Trophoblast cell (in vitro differentiated cells and primary cell): ENCODE measurements at regions not wholly inside any gene's neighbourhood (a gene's known extent, or its start where the extent isn't known, plus 50 kb on each side); places are given as distances from the start of the nearest gene placed in this dataset.

Experiments used
- DNase-seq, 2 donors: peaks; one replicate each; pipeline ENCODE4 v3.0.0-alpha.2; 2016
- H2AFZ ChIP-seq: 2 replicates; pipeline ENCODE4 v1.6.1; 2013; ENCODE audit warnings: low read length, moderate library complexity, mild to moderate bottlenecking; ENCODE audit not compliant: insufficient read depth, poor library complexity
- H2AK5ac ChIP-seq: 2 replicates; pipeline ENCODE4 v1.6.1; 2013; ENCODE audit warnings: mild to moderate bottlenecking, low read length
- H2BK120ac ChIP-seq: 2 replicates; pipeline ENCODE4 v1.6.1; 2013; ENCODE audit warnings: low read length, mild to moderate bottlenecking, moderate library complexity; ENCODE audit not compliant: insufficient read depth, poor library complexity
- H2BK12ac ChIP-seq: 2 replicates; pipeline ENCODE4 v1.6.1; 2013; ENCODE audit warnings: mild to moderate bottlenecking, low read length, moderate library complexity
- H2BK5ac ChIP-seq: 2 replicates; pipeline ENCODE4 v1.6.1; 2013; ENCODE audit warnings: low read length, low read depth, moderate library complexity, mild to moderate bottlenecking; ENCODE audit not compliant: poor library complexity
- H3K14ac ChIP-seq: 2 replicates; pipeline ENCODE4 v1.6.1; 2013; ENCODE audit warnings: mild to moderate bottlenecking, low read length
- H3K18ac ChIP-seq: 2 replicates; pipeline ENCODE4 v1.6.1; 2013; ENCODE audit warnings: mild to moderate bottlenecking, low read length
- H3K23ac ChIP-seq: 2 replicates; pipeline ENCODE4 v1.6.1; 2013; ENCODE audit warnings: low read length
- H3K27ac ChIP-seq: 2 replicates; pipeline ENCODE4 v1.5.1; 2013; ENCODE audit warnings: low read depth, mild to moderate bottlenecking, inconsistent platforms, low read length, moderate library complexity
- H3K27me3 ChIP-seq: 2 replicates; pipeline ENCODE4 v1.6.1; 2013; ENCODE audit warnings: inconsistent platforms, mild to moderate bottlenecking, low read length, moderate library complexity; ENCODE audit not compliant: insufficient read depth
- H3K36me3 ChIP-seq, 2 experiments: 1 replicate in 1 of 2; 2 replicates in 1 of 2; pipeline ENCODE4 v1.6.1; 2013; ENCODE audit warnings: low read length in 2 of 2, mild to moderate bottlenecking in 2 of 2, moderate library complexity in 1 of 2; ENCODE audit not compliant: insufficient read depth in 2 of 2, control insufficient read depth in 1 of 2
- H3K4ac ChIP-seq: 2 replicates; pipeline ENCODE4 v1.6.1; 2013; ENCODE audit warnings: low read depth, mild to moderate bottlenecking, low read length, moderate library complexity
- H3K4me1 ChIP-seq, 2 experiments: 1 replicate in 1 of 2; 2 replicates in 1 of 2; pipeline ENCODE4 v1.6.1; 2013; ENCODE audit warnings: low read length in 2 of 2, mild to moderate bottlenecking in 2 of 2, moderate library complexity in 1 of 2; ENCODE audit not compliant: insufficient read depth in 2 of 2, control insufficient read depth in 1 of 2
- H3K4me2 ChIP-seq: 2 replicates; pipeline ENCODE4 v1.6.1; 2013; ENCODE audit warnings: inconsistent platforms, mild to moderate bottlenecking, low read length, moderate library complexity
- H3K4me3 ChIP-seq: 2 replicates; pipeline ENCODE4 v1.5.1; 2013; ENCODE audit warnings: mild to moderate bottlenecking, low read depth, low read length, inconsistent platforms
- H3K79me1 ChIP-seq: one replicate; pipeline ENCODE4 v1.6.1; 2013; ENCODE audit warnings: low read length
- H3K79me2 ChIP-seq: 2 replicates; pipeline ENCODE4 v1.6.1; 2013; ENCODE audit warnings: low read length, mild to moderate bottlenecking; ENCODE audit not compliant: control insufficient read depth, insufficient read depth, poor library complexity
- H3K9ac ChIP-seq: 2 replicates; pipeline ENCODE4 v1.6.1; 2013; ENCODE audit warnings: mild to moderate bottlenecking, low read length
- H3K9me3 ChIP-seq: 2 replicates; pipeline ENCODE4 v1.6.1; 2013; ENCODE audit warnings: low read depth, mild to moderate bottlenecking, control low read depth, inconsistent platforms, low read length; ENCODE audit not compliant: insufficient read depth
- H4K12ac ChIP-seq: 2 replicates; pipeline ENCODE4 v1.6.1; 2013; ENCODE audit warnings: low read depth, mild to moderate bottlenecking, low read length, moderate library complexity
- H4K8ac ChIP-seq: 2 replicates; pipeline ENCODE4 v1.6.1; 2013; ENCODE audit warnings: low read depth, mild to moderate bottlenecking, low read length, moderate library complexity
- H4K91ac ChIP-seq: one replicate; pipeline ENCODE4 v1.6.1; 2013; ENCODE audit warnings: low read depth, mild to moderate bottlenecking, low read length, moderate library complexity
- WGBS: extraction: QIAGEN DNeasy Blood & Tissue Kit; methylation state at CpG from one replicate; pipeline ENCODE4 v1.1.7; 2013; ENCODE audit warnings: missing lambda C conversion rate; ENCODE audit not compliant: insufficient read length, insufficient coverage; ENCODE audit errors: extremely low coverage; 5-methylcytosine and 5-hydroxymethylcytosine counted together

DNA sequence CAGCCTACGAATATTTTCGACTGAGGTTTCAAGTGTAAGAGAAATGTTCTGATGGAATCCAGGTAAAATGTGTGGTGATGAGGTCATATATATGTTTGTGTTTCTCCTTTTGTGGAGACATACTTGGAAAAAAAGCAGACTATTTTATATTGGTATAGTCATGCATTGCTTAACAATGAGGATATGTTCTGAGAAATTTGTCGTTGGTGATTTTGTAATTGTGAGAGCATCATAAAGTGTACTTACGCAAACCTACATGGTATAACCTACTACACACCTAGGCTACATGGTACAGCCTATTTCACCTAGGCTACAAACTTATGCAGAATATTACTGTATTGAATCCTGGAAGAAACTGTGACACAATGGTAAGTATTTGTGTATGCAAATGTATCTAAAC is 1849.9 kb upstream of the CELF4 start:
- H3K9ac ChIP-seq = no peak overlapping the region
- H3K36me3 ChIP-seq = no peaks in the 10 kb centered on the region
- no peak overlapping the region for H3K23ac ChIP-seq
- no peak overlapping the region for H2AFZ ChIP-seq
- no peak overlapping the region for H4K91ac ChIP-seq
- no peak overlapping the region for H2BK120ac ChIP-seq
- no peak overlapping the region for H2AK5ac ChIP-seq
- H3K27me3 ChIP-seq = no peaks in the 10 kb centered on the region
- no peak overlapping the region for H2BK12ac ChIP-seq
- DNase-seq = no peak
- H3K14ac ChIP-seq = no peak overlapping the region
- no peaks in the 10 kb centered on the region for H3K79me1 ChIP-seq
- no peaks in the 10 kb centered on the region for H3K4me1 ChIP-seq
- no peak overlapping the region for H3K4me2 ChIP-seq
- no peak overlapping the region for H3K4me3 ChIP-seq
- H3K4ac ChIP-seq = no peak overlapping the region
- H4K8ac ChIP-seq = no peak overlapping the region
- no peak overlapping the region for H4K12ac ChIP-seq
- no peaks in the 10 kb centered on the region for H3K9me3 ChIP-seq
- H3K18ac ChIP-seq = no peak overlapping the region
- no peak overlapping the region for H3K27ac ChIP-seq
- H2BK5ac ChIP-seq = no peak overlapping the region
- no CpG with 5 or more reads among the region's 4 CpGs for WGBS
- no peaks in the 10 kb centered on the region for H3K79me2 ChIP-seq

DNA sequence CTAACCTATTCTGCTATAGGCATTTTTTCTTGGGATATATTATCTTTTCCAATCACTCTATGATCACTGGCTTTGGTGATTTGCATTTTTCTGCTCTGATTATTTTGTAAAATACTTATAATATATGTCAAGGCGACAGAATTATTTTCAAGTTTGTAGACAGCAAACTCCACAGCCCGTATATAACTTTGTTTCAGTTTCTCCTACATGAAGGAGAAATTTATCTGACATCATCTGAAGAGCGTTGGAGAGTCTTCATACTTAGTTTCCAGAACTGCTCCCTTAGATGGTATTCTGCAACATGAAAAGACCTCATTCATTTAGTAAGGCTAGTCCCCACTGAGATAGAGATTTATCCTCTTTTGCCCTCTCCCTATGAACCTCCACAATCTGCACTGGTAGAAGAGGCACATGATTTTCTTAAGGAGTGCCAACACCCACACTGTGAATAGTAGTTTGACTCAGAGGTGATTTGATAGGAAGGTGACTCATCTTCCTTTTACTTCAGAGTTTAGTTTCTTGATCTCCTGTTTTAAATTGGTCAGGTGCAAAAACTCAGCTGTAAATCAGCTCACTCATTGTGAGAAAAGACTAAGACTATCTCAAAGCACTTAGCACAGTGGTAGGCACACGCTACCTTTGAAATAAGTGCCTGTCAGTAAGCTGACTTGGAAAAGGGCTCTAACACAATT is 1848.6 kb upstream of the CELF4 start:
- H2AFZ ChIP-seq = no peak overlapping the region
- H3K27me3 ChIP-seq = no peaks in the 10 kb centered on the region
- no peak overlapping the region for H2AK5ac ChIP-seq
- WGBS = no CpG with 5 or more reads among the region's 4 CpGs
- no peak overlapping the region for H4K8ac ChIP-seq
- no peak overlapping the region for H3K4me3 ChIP-seq
- H3K9me3 ChIP-seq = no peaks in the 10 kb centered on the region
- H3K18ac ChIP-seq = no peak overlapping the region
- no peak overlapping the region for H3K23ac ChIP-seq
- H3K4me2 ChIP-seq = no peak overlapping the region
- H3K79me1 ChIP-seq = no peaks in the 10 kb centered on the region
- no peak overlapping the region for H2BK12ac ChIP-seq
- no peak overlapping the region for H4K12ac ChIP-seq
- H3K36me3 ChIP-seq = no peaks in the 10 kb centered on the region
- H3K14ac ChIP-seq = no peak overlapping the region
- no peak overlapping the region for H3K9ac ChIP-seq
- H3K4ac ChIP-seq = no peak overlapping the region
- no peak overlapping the region for H2BK120ac ChIP-seq
- H2BK5ac ChIP-seq = no peak overlapping the region
- no peaks in the 10 kb centered on the region for H3K4me1 ChIP-seq
- no peak for DNase-seq
- no peak overlapping the region for H4K91ac ChIP-seq
- no peaks in the 10 kb centered on the region for H3K79me2 ChIP-seq
- no peak overlapping the region for H3K27ac ChIP-seq

DNA sequence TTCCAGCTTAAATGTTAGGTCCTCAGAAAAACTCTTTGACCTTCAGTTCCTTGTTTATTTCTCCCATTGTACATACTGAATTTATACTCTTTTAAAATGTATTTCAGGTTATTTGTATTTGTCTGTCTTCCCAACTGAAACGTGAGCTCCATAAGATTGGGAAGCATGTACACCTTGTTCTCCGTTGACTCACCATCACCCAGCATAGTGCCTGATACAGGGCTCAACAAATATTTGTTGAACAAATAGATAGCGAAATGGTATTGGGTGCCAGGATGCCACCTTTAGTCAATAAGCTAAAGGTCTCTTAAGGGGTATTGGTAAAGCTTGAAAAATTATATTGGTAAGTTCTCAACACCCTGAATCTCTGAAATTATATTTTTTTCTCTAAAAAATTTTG is 1841.3 kb upstream of the CELF4 start:
- Histone ChIP-seq H2BK12ac (no peak overlapping the region), H3K9me3 (no peaks in the 10 kb centered on the region), H4K12ac (no peak overlapping the region), H3K14ac (no peak overlapping the region), H3K4me3 (no peak overlapping the region), H3K36me3 (no peaks in the 10 kb centered on the region), H3K4me1 (no peaks in the 10 kb centered on the region), H3K79me1 (no peaks in the 10 kb centered on the region), H2BK5ac (no peak overlapping the region), H3K4ac (no peak overlapping the region), H3K27ac (no peak overlapping the region), H3K27me3 (no peaks in the 10 kb centered on the region), H2BK120ac (no peak overlapping the region), H3K4me2 (no peak overlapping the region), H2AFZ (no peak overlapping the region), H2AK5ac (no peak overlapping the region), H3K23ac (no peak overlapping the region), H3K9ac (no peak overlapping the region), H3K18ac (no peak overlapping the region), H3K79me2 (no peaks in the 10 kb centered on the region), H4K8ac (no peak overlapping the region), H4K91ac (no peak overlapping the region)
- WGBS = no CpG with 5 or more reads among the region's 3 CpGs
- DNase-seq = no peak

DNA sequence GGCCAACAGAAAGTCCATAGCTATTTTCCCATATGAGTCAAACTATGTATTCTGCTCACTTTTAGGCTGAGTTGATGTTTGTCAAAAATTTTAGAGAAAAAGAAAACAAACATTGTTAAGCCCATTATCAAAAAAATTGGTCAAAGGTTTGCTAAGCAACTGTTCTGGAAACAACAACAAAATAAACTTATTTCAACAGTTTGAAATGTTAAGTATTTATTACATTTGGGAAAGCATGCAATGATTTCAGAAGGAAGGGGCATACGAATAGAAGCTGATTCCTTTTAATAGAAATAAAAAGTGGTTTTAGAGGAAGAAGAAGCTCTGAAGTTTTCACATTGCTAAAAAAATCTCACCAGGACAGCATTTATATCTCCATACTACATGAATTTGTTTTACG is 1837.5 kb upstream of the CELF4 start:
- H2BK120ac ChIP-seq = no peak overlapping the region
- peak in 1 of 2 donors; percentile 79 for DNase-seq
- H3K27me3 ChIP-seq = no peaks in the 10 kb centered on the region
- H3K27ac ChIP-seq = no peak overlapping the region
- H3K79me2 ChIP-seq = no peaks in the 10 kb centered on the region
- no peak overlapping the region for H3K4me3 ChIP-seq
- no peak overlapping the region for H2AFZ ChIP-seq
- whole genome bisulfite sequencing = no CpG with 5 or more reads among the region's 2 CpGs
- no peak overlapping the region for H3K9ac ChIP-seq
- no peak overlapping the region for H4K91ac ChIP-seq
- H3K9me3 ChIP-seq = no peaks in the 10 kb centered on the region
- H4K12ac ChIP-seq = no peak overlapping the region
- no peak overlapping the region for H3K23ac ChIP-seq
- no peak overlapping the region for H2AK5ac ChIP-seq
- H4K8ac ChIP-seq = no peak overlapping the region
- H3K18ac ChIP-seq = no peak overlapping the region
- H2BK12ac ChIP-seq = no peak overlapping the region
- H3K36me3 ChIP-seq = no peaks in the 10 kb centered on the region
- H3K14ac ChIP-seq = no peak overlapping the region
- no peak overlapping the region for H2BK5ac ChIP-seq
- no peaks in the 10 kb centered on the region for H3K4me1 ChIP-seq
- H3K4ac ChIP-seq = no peak overlapping the region
- H3K4me2 ChIP-seq = no peak overlapping the region
- no peaks in the 10 kb centered on the region for H3K79me1 ChIP-seq
